B cell (primary cell): ENCODE measurements at regions not wholly inside any gene's neighbourhood (a gene's known extent, or its start where the extent isn't known, plus 50 kb on each side); places are given as distances from the start of the nearest gene placed in this dataset.

Experiments
- ATAC-seq: fragments of 200-7000 bp; cut with Tn5 transposase; one replicate; pipeline ENCODE4 v1.10.0; 2021; ENCODE audit warnings: low read depth, mild to moderate bottlenecking, moderate number of reproducible peaks, moderate library complexity
- CTCF ChIA-PET: fragments of 350-600 bp; sonication (Branson Sonifier 250); formaldehyde crosslinking; loops from one replicate; lab custom pipeline; 2021; ENCODE audit warnings: antibody characterized with exemption, inconsistent platforms; lab: Charles Lee
- POLR2A ChIA-PET: fragments of 350-600 bp; sonication (Branson Sonifier 250); formaldehyde crosslinking; loops from one replicate; lab custom pipeline; 2021; ENCODE audit warnings: antibody characterized with exemption; lab: Charles Lee
- DNase-seq: peaks from one replicate; pipeline ENCODE4 v3.0.0; 2013
- H2AFZ ChIP-seq: 2 replicates; pipeline ENCODE4 v1.6.1; 2012; ENCODE audit warnings: mild to moderate bottlenecking, low read depth, low read length; ENCODE audit not compliant: insufficient read depth, poor library complexity, severe bottlenecking
- H3K27ac ChIP-seq, 2 donors: 1 replicate in 1 of 2; 2 replicates in 1 of 2; pipeline ENCODE4 v1.5.1; 2012 to 2013; ENCODE audit warnings: low read length in 2 of 2, mild to moderate bottlenecking in 2 of 2, moderate library complexity in 1 of 2
- H3K27me3 ChIP-seq, 4 experiments: fragments of 200-600 bp in 1 of 4; sonication (generic) in 1 of 4; replicated peaks in 1 of 4; 1 replicate in 2 of 4; 2 replicates in 2 of 4; pipeline versions ENCODE4 v1.6.1 to v1.7.0; 2013 to 2016; ENCODE audit warnings: low read length in 3 of 4, mild to moderate bottlenecking in 2 of 4, mixed read lengths in 1 of 4, moderate library complexity in 1 of 4; ENCODE audit not compliant: insufficient read depth in 4 of 4, control insufficient read depth in 3 of 4; ENCODE audit errors: control extremely low read depth in 1 of 4
- H3K36me3 ChIP-seq, 2 experiments: replicated peaks in 1 of 2; 1 replicate in 1 of 2; 2 replicates in 1 of 2; pipeline versions ENCODE4 v1.6.1 to v1.7.1; 2013; ENCODE audit warnings: low read length in 1 of 2; ENCODE audit not compliant: insufficient read depth in 2 of 2, control insufficient read depth in 1 of 2; ENCODE audit errors: control extremely low read depth in 1 of 2, extremely low read depth in 1 of 2
- H3K4me1 ChIP-seq, 2 donors: fragments of 200-600 bp in 1 of 2; sonication (generic) in 1 of 2; 1 replicate in 1 of 2; 2 replicates in 1 of 2; pipeline versions ENCODE4 v1.5.1 to v1.6.1; 2013 to 2017; ENCODE audit warnings: low read length in 2 of 2; ENCODE audit not compliant: control insufficient read depth in 2 of 2, insufficient read depth in 2 of 2
- H3K4me2 ChIP-seq: replicated peaks from 2 replicates; pipeline ENCODE3; 2012; ENCODE audit warnings: mild to moderate bottlenecking, low read depth, low read length; ENCODE audit not compliant: poor library complexity, severe bottlenecking
- H3K4me3 ChIP-seq, 5 experiments: fragments of 200-600 bp in 1 of 5; sonication (generic) in 1 of 5; 1 replicate in 3 of 5; 2 replicates in 2 of 5; pipeline versions ENCODE4 v1.5.1 to v1.7.0; 2011 to 2016; ENCODE audit warnings: low read length in 4 of 5, mild to moderate bottlenecking in 4 of 5, low read depth in 2 of 5, control low read depth in 1 of 5, moderate library complexity in 1 of 5; ENCODE audit not compliant: insufficient read depth in 1 of 5; ENCODE audit errors: control extremely low read depth in 1 of 5, extremely low read depth in 1 of 5
- H3K79me2 ChIP-seq: fragments of 200-600 bp; sonication (generic); one replicate; pipeline ENCODE4 v1.6.0; 2016; ENCODE audit warnings: low read length; ENCODE audit not compliant: control insufficient read depth, insufficient read depth
- H3K9ac ChIP-seq: fragments of 200-600 bp; sonication (generic); 2 replicates; pipeline ENCODE4 v1.6.1; 2017; ENCODE audit warnings: mild to moderate bottlenecking, low read length, moderate library complexity
- H3K9me3 ChIP-seq, 3 donors: one replicate each; pipeline versions ENCODE4 v1.6.1 to v1.7.1; 2013; ENCODE audit warnings: low read length in 2 of 3; ENCODE audit not compliant: control insufficient read depth in 2 of 3, insufficient read depth in 1 of 3; ENCODE audit errors: control extremely low read depth in 1 of 3
- H4K20me1 ChIP-seq: 2 replicates; pipeline ENCODE4 v1.6.0; 2012; ENCODE audit warnings: mild to moderate bottlenecking, low read length; ENCODE audit not compliant: insufficient read depth, control insufficient read depth, poor library complexity, severe bottlenecking
- H3K27ac Mint-ChIP-seq: one replicate; pipeline ENCODE4 v1.8.0; 2021; ENCODE audit warnings: mixed read lengths
- H3K27me3 Mint-ChIP-seq: one replicate; pipeline ENCODE4 v1.8.0; 2021; ENCODE audit warnings: mixed read lengths
- H3K4me1 Mint-ChIP-seq: one replicate; pipeline ENCODE4 v1.8.0; 2021; ENCODE audit warnings: mixed read lengths
- H3K4me3 Mint-ChIP-seq: one replicate; pipeline ENCODE4 v1.8.0; 2021; ENCODE audit warnings: mixed read lengths
- H3K9me3 Mint-ChIP-seq: one replicate; pipeline ENCODE4 v1.8.0; 2022; ENCODE audit warnings: mixed read lengths; ENCODE audit not compliant: insufficient read depth
- EZH2 ChIP-seq: IDR thresholded peaks from 2 replicates; pipeline ENCODE4 v1.6.1; 2012; ENCODE audit warnings: borderline replicate concordance, low read depth, mild to moderate bottlenecking, moderate library complexity, low read length; ENCODE audit not compliant: insufficient read depth, poor library complexity, severe bottlenecking
- WGBS: methylation state at CpG from one replicate; pipeline ENCODE4 v1.1.5; 2013; ENCODE audit warnings: missing lambda C conversion rate; ENCODE audit not compliant: insufficient coverage; 5-methylcytosine and 5-hydroxymethylcytosine counted together
- intact Hi-C: fragments of 100-400 bp; cut with micrococcal nuclease; formaldehyde crosslinking; loops from one replicate; pipeline ENCODE4 v1.10.0; 2022
- TF ChIP-seq, protein P1 (sequence below): fragments of 200-600 bp; IDR thresholded peaks from one replicate; pipeline ENCODE4 v1.8.0; 2022; ENCODE audit warnings: antibody characterized with exemption, mild to moderate bottlenecking

DNA sequence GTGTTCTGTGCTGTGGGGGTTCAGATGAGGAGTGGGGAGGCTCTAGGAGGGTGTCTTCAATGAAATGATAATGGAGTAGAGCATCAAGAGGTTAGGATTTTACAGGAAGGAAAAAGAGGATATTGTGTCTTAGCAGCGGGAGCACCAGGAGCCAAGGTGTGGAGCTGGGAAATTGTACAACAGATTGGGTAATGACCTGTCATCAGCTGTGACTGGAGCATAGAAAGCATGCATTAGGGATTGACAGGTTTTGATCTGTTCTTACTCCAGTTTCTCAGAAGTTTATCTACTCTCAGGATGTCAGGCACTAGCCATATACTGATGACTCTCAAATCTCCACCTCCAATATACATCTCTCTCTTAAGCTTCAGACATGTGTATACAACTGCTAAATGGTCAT lies 196.9 kb downstream of the ARHGAP12 start:
- CTCF ChIA-PET, result no interaction called here

DNA sequence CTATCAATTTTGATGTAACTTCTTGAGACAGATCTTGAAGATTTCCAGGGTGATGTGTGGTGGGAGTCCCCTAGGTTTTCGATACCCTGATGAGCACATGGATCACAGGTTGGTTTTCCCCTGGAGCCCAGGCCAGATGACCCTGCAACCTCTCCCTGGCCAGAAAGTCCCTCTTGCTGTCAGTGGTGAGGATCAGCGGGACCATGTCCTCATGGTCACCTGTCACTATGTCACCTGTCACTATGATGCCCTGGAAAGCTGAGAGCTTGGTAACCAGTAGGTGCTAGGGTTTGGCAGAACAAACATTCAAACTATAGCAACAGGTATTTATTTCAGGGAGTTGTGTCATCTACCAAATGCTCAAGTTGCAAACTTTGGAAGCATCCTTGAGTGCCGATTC lies 197.9 kb downstream of the ARHGAP12 start:
- H3K79me2 ChIP-seq, result no peaks in the 10 kb centered on the region
- DNase-seq (no peak), ATAC-seq (no peak)
- H3K36me3 ChIP-seq, result no peaks in the 10 kb centered on the region
- no peak overlapping the region for H3K4me3 ChIP-seq
- H3K9ac ChIP-seq, result no peak overlapping the region
- H3K27me3 Mint-ChIP-seq, result peaks cover 3% of the 10 kb centered on the region
- intact Hi-C loops, result no loop called here
- H2AFZ ChIP-seq, result no peak overlapping the region
- H3K27ac Mint-ChIP-seq, result no peak overlapping the region
- WGBS, result 87% methylated on average over 3 of the region's 3 CpGs
- ChIA-PET POLR2A (no interaction called here), CTCF (no interaction called here)
- H3K9me3 Mint-ChIP-seq, result no peaks in the 10 kb centered on the region
- H4K20me1 ChIP-seq, result no peaks in the 10 kb centered on the region
- H3K4me2 ChIP-seq, result no peak overlapping the region
- peaks cover 0 to 9% (median 6%) of the 10 kb centered on the region in 4 experiments for H3K27me3 ChIP-seq
- no peak overlapping the region for H3K4me3 Mint-ChIP-seq
- H3K27ac ChIP-seq, result no peak overlapping the region
- TF ChIP-seq, protein P1, sequence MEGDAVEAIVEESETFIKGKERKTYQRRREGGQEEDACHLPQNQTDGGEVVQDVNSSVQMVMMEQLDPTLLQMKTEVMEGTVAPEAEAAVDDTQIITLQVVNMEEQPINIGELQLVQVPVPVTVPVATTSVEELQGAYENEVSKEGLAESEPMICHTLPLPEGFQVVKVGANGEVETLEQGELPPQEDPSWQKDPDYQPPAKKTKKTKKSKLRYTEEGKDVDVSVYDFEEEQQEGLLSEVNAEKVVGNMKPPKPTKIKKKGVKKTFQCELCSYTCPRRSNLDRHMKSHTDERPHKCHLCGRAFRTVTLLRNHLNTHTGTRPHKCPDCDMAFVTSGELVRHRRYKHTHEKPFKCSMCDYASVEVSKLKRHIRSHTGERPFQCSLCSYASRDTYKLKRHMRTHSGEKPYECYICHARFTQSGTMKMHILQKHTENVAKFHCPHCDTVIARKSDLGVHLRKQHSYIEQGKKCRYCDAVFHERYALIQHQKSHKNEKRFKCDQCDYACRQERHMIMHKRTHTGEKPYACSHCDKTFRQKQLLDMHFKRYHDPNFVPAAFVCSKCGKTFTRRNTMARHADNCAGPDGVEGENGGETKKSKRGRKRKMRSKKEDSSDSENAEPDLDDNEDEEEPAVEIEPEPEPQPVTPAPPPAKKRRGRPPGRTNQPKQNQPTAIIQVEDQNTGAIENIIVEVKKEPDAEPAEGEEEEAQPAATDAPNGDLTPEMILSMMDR, result no peak
- H3K4me1 ChIP-seq, result no peaks in the 10 kb centered on the region
- no peaks in the 10 kb centered on the region for H3K4me1 Mint-ChIP-seq
- no peaks in the 10 kb centered on the region for H3K9me3 ChIP-seq

More for the DNA sequence above, 196.9 kb downstream of the ARHGAP12 start:
- no peaks in the 10 kb centered on the region for H3K36me3 ChIP-seq
- TF ChIP-seq, protein P1, result no peak
- no peak for TF ChIP-seq EZH2
- H3K27ac ChIP-seq, result no peak overlapping the region
- ATAC-seq (no peak), DNase-seq (no peak)
- intact Hi-C loops, result no loop called here
- H3K4me1 ChIP-seq, result no peaks in the 10 kb centered on the region
- H3K9me3 Mint-ChIP-seq, result no peaks in the 10 kb centered on the region
- no peaks in the 10 kb centered on the region for H3K79me2 ChIP-seq
- no peak overlapping the region for H3K4me2 ChIP-seq
- H3K9ac ChIP-seq, result no peak overlapping the region
- H3K27me3 ChIP-seq, result peaks cover 0 to 9% (median 8%) of the 10 kb centered on the region in 4 experiments
- peaks cover 3% of the 10 kb centered on the region for H3K27me3 Mint-ChIP-seq
- H4K20me1 ChIP-seq, result no peaks in the 10 kb centered on the region
- peaks cover 0 to 8% (median 0%) of the 10 kb centered on the region in 3 donors for H3K9me3 ChIP-seq
- no peaks in the 10 kb centered on the region for H3K4me1 Mint-ChIP-seq
- no peak overlapping the region for H3K4me3 Mint-ChIP-seq
- H3K4me3 ChIP-seq, result no peak overlapping the region
- POLR2A ChIA-PET, result no interaction called here
- WGBS, result 100% methylated on average over 1 of the region's 1 CpG
- H3K27ac Mint-ChIP-seq, result no peak overlapping the region
- no peak overlapping the region for H2AFZ ChIP-seq
